Colonic mucosa (tissue), 4 donors: ENCODE measurements at regions not wholly inside any gene's neighbourhood (a gene's known extent, or its start where the extent isn't known, plus 50 kb on each side); places are given as distances from the start of the nearest gene placed in this dataset.
"Not testable (repeated sequence)": the region's sequence is repeated elsewhere in the genome, so short reads cannot be mapped to it uniquely, and the experiment has no call there.

Experiments used
- DNase-seq: peaks from one replicate; pipeline ENCODE4 v3.0.0-alpha.2; 2020
- H3K27ac ChIP-seq: fragments of 200-600 bp; one replicate; pipeline ENCODE4 v1.8.0; 2021
- H3K27me3 ChIP-seq: fragments of 200-600 bp; one replicate; pipeline ENCODE4 v1.8.0; 2021
- H3K36me3 ChIP-seq: fragments of 200-600 bp; one replicate; pipeline ENCODE4 v1.8.0; 2021
- H3K4me1 ChIP-seq: fragments of 200-600 bp; one replicate; pipeline ENCODE4 v1.8.0; 2021; ENCODE audit warnings: mild to moderate bottlenecking
- H3K4me3 ChIP-seq: fragments of 200-600 bp; one replicate; pipeline ENCODE4 v1.8.0; 2021
- H3K9ac ChIP-seq, 2 donors: one replicate each; pipeline ENCODE4 v1.7.0; 2013; ENCODE audit warnings: control low read depth in 2 of 2, low read depth in 2 of 2, low read length in 2 of 2
- H3K9me3 ChIP-seq: fragments of 200-600 bp; one replicate; pipeline ENCODE4 v1.8.0; 2021
- intact Hi-C: fragments of 100-400 bp; cut with DNase I; formaldehyde crosslinking; loops from one replicate; pipeline ENCODE4 v1.14.1; 2022
- TF ChIP-seq, protein P1 (sequence below): fragments of 200-600 bp; IDR thresholded peaks from one replicate; pipeline ENCODE4 v1.8.0; 2022; ENCODE audit warnings: antibody characterized with exemption, mild to moderate bottlenecking
- donor health status: healthy.
- donor health status: DM: no; HTN: no; CAD: no.
- donor health status: DM: no; HTN: no; CAD: no.

DNA sequence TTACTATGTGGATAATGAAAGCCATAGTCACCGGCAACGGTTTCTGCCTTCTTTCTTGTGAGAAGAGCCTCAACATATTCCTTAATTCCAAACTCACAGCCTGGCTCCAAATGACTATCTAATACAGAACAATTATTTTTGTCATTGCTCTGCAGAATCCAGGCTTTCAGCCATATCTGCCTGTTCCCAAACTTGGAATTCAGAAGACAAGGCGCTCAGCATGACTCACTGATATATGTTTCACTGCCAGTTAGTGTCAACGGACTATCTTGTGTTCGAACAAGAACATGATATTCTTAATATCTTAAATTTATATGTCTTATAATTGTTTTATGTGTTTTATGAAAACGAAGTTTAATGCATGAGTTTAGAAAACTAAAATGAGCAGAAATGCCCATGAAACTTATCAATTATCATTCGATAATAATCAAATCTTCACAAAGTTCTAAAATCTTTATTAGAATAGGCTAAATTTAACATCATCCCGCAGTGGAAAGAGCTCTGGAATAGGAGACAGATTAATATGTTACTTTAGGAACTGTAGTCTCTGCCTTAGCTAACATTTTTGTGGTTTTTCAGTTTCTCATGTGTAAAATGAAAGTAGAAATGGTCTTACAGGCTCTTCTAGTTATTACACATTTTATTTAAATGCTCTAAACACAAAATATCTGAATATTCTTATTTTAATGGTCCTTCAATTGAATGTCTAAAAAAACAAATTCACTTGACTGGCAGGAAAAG is 669.3 kb upstream of the GJE1 start:
- TF ChIP-seq, protein P1, sequence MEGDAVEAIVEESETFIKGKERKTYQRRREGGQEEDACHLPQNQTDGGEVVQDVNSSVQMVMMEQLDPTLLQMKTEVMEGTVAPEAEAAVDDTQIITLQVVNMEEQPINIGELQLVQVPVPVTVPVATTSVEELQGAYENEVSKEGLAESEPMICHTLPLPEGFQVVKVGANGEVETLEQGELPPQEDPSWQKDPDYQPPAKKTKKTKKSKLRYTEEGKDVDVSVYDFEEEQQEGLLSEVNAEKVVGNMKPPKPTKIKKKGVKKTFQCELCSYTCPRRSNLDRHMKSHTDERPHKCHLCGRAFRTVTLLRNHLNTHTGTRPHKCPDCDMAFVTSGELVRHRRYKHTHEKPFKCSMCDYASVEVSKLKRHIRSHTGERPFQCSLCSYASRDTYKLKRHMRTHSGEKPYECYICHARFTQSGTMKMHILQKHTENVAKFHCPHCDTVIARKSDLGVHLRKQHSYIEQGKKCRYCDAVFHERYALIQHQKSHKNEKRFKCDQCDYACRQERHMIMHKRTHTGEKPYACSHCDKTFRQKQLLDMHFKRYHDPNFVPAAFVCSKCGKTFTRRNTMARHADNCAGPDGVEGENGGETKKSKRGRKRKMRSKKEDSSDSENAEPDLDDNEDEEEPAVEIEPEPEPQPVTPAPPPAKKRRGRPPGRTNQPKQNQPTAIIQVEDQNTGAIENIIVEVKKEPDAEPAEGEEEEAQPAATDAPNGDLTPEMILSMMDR: no peak
- no peaks in the 10 kb centered on the region for H3K4me1 ChIP-seq
- H3K9ac ChIP-seq: no peak overlapping the region
- H3K27ac ChIP-seq: no peak overlapping the region
- no peaks in the 10 kb centered on the region for H3K9me3 ChIP-seq
- no peaks in the 10 kb centered on the region for H3K36me3 ChIP-seq
- no peaks in the 10 kb centered on the region for H3K27me3 ChIP-seq
- intact Hi-C loops: no loop called here
- no peak overlapping the region for H3K4me3 ChIP-seq
- DNase-seq: no peak

DNA sequence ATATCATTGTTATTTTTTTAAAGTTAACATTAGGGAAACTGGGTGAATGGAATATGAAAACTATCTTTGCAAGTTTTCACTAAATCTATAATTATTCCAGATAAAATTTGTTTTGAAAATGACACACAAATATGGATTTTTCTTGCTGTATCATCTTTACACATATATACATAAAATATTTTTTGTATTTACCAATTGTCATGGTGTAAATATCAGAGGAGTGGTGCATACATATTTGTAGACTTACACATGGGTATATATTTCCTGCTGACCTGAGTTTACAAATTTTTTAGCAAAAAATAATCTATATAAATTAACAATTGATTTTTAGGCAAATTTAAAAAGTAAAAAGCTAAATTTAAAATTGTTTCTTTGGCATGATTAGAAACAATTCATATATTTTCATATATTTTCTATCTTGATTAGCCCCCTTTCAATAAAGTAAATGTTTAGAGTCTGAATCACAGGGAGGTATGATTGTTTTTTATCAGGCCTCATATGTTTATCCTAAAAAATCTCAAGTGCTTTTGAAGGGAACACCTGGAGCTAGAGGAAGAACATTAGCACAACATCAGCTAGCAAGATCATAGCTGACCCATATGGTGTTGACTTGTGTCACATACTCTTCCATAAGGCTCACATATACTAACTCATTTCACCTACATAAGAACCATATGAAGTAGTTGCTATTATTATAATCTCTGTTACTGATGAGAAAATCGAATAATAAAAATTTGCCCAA is 671.8 kb upstream of the GJE1 start:
- Histone ChIP-seq H3K4me3 (no peak overlapping the region), H3K36me3 (no peaks in the 10 kb centered on the region), H3K27me3 (no peaks in the 10 kb centered on the region), H3K27ac (no peak overlapping the region), H3K9me3 (no peaks in the 10 kb centered on the region), H3K4me1 (no peaks in the 10 kb centered on the region), H3K9ac (no peak overlapping the region)
- DNase-seq: no peak
- TF ChIP-seq, protein P1: no peak
- intact Hi-C loops: no loop called here

DNA sequence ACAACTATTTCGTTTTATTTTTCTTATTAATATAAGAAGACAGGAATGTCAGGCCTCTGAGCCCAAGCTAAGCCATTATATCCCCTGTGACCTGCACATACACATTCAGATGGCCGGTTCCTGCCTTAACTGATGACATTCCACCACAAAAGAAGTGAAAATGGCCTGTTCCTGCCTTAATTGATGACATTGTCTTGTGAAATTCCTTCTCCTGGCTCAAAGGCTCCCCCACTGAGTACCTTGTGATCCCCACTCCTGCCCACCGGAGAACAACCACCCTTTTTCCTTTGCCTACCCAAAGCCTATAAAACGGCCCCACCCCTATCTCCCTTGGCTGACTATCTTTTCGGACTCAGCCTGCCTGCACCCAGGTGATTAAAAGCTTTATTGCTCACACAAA is 672.5 kb upstream of the GJE1 start:
- not testable (repeated sequence) for H3K9ac ChIP-seq

DNA sequence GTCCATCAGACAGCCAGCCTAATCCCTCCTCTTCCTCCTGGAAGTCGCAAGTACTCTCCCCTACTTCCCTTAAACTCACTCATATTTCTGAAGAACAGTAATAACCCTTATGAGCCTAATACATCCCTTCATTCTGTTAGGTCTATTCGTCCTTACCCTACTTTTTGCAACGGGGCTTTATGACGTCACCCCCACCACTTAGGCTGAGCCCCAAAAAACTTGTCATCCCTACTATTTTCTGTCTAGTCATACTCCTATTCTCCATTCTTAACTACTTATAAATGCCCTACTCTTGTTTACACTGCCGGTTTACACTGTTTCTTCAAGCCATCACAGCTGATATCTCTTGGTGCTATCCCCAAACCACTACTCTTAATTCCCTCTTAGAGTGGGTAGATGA is 674.7 kb upstream of the GJE1 start:
- H3K36me3 ChIP-seq, H3K27me3 ChIP-seq, H3K9ac ChIP-seq, intact Hi-C loops, DNase-seq, H3K27ac ChIP-seq, H3K4me3 ChIP-seq, H3K9me3 ChIP-seq, H3K4me1 ChIP-seq: not testable (repeated sequence)

More for the DNA sequence above, 672.5 kb upstream of the GJE1 start:
- H3K27me3 ChIP-seq, H3K4me1 ChIP-seq, H3K27ac ChIP-seq, intact Hi-C loops, H3K9me3 ChIP-seq, H3K4me3 ChIP-seq, DNase-seq, H3K36me3 ChIP-seq: not testable (repeated sequence)

DNA sequence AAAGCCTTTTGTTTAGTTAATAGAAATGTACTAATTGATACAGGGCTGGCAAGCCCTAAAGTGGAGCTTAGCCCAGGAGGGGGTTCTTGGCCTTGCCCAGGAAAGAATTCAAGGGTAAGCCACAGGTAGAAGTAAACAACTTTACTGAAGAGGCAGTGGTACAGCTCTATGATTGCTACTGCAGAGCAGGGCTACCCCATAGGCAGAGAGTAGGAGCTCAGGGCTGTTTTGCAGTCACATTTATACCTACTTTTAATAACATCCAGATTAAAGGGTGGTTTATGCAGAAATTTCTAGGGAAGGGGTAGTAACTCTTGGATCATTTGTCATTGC is 680.4 kb upstream of the GJE1 start:
- intact Hi-C loops: no loop called here

DNA sequence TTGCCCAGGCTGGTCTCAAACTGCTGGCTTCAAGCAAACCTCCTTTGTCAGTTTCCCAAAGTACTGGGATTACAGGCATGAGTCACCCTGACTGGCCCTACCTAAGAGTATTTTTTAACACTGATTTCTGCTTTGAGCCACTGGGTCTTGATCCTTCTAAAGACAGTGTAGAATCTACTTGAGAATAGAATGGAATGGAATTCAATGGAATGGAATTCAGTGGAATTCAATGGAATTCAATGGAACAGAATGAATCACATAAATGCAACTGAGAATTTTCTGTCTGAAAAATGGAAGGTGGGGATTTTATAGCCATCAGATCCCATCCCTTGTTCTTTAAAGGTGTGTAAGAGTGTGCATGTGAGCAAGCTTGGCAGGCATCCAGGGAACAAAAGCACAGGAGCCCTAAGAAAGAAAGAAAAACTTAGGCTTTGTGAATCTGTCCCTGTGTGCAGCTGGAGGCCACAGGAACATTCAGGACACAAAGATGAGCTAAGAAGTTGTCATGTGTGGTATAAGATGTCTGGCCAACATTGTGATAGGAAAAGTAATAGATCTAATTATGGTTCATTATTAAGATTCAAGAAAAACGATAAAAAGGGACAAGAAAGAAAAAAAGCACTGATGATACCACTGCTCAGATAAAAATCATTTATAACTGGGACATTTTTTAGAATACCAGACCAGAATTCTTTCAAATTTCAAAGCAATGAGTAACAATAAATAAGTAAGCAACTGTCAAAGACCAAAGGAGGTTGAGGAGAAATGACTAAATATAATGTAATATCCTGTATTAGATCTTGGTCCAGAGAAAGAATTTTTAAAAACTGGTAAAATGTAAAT is 681.0 kb upstream of the GJE1 start:
- no peak for DNase-seq
- Histone ChIP-seq H3K27me3 (no peaks in the 10 kb centered on the region), H3K27ac (no peak overlapping the region), H3K4me1 (no peaks in the 10 kb centered on the region), H3K9ac (no peak overlapping the region), H3K36me3 (no peaks in the 10 kb centered on the region), H3K4me3 (no peak overlapping the region), H3K9me3 (no peaks in the 10 kb centered on the region)
- intact Hi-C loops: no loop called here
- TF ChIP-seq, protein P1: no peak

More for the DNA sequence above, 680.4 kb upstream of the GJE1 start:
- no peaks in the 10 kb centered on the region for H3K27me3 ChIP-seq
- no peak overlapping the region for H3K27ac ChIP-seq
- H3K9me3 ChIP-seq: no peaks in the 10 kb centered on the region
- no peaks in the 10 kb centered on the region for H3K4me1 ChIP-seq
- H3K4me3 ChIP-seq: no peak overlapping the region
- H3K9ac ChIP-seq: no peak overlapping the region
- no peaks in the 10 kb centered on the region for H3K36me3 ChIP-seq
- TF ChIP-seq, protein P1: no peak
- DNase-seq: no peak
